GM12878 (cell line): ENCODE measurements at regions not wholly inside any gene's neighbourhood (a gene's known extent, or its start where the extent isn't known, plus 50 kb on each side); places are given as distances from the start of the nearest gene placed in this dataset.

Source experiments
- ATAC-seq: fragments of 200-7000 bp; cut with Tn5 transposase; 3 replicates; pipeline ENCODE4 v1.9.1; 2020; ENCODE audit warnings: mild to moderate bottlenecking, moderate library complexity
- BruUV-seq: library from RNA; stranded (reverse); fragments of 400-500 nt; replicated peaks from 2 replicates; lab custom pipeline; 2021; lab: Mats Ljungman, UMichigan
- CTCF ChIA-PET: fragments of 300-600 bp; sonication (Branson Sonifier 250); formaldehyde crosslinking; extraction: SDS; loops from one replicate; lab custom pipeline; 2021; ENCODE audit warnings: inconsistent platforms; lab: Yijun Ruan, JAX
- POLR2A ChIA-PET: fragments of 350-600 bp; formaldehyde crosslinking; extraction: SDS; loops from one replicate; lab custom pipeline; 2021; ENCODE audit warnings: inconsistent platforms; lab: Charles Lee
- RAD21 ChIA-PET: fragments of 300-600 bp; sonication (Branson Sonifier 250); formaldehyde crosslinking; loops from one replicate; lab custom pipeline; 2023; ENCODE audit warnings: antibody characterized with exemption; ENCODE audit not compliant: unreplicated experiment; lab: Charles Lee
- SMC1A ChIA-PET: fragments of 300-600 bp; sonication (Branson Sonifier 250); formaldehyde crosslinking; loops from one replicate; lab custom pipeline; 2023; ENCODE audit not compliant: unreplicated experiment, uncharacterized antibody; lab: Charles Lee
- DNase-seq: peaks from one replicate; pipeline ENCODE4 v3.0.0-alpha.2; 2011; ENCODE audit warnings: low read depth, low spot score
- FAIRE-seq: peaks from 3 replicates; lab custom pipeline; 2011; peaks lifted over from hg19 to GRCh38; lab: Jason Lieb, UNC
- H2AFZ ChIP-seq: 2 replicates; pipeline ENCODE4 v1.6.0; 2011; ENCODE audit warnings: low read depth, low read length, control low read depth; ENCODE audit not compliant: control insufficient read depth
- H3K27ac ChIP-seq: 2 replicates; pipeline ENCODE4 v1.5.1; 2011; ENCODE audit warnings: control low read depth; ENCODE audit not compliant: control insufficient read depth, insufficient read depth
- H3K27me3 ChIP-seq, 2 experiments: replicated peaks in 1 of 2; 2 replicates each; pipeline versions ENCODE4 v1.6.0 to v1.6.1; 2011; ENCODE audit warnings: low read length in 1 of 2; ENCODE audit not compliant: control insufficient read depth in 2 of 2, insufficient read depth in 2 of 2
- H3K36me3 ChIP-seq, 2 experiments: 2 replicates each; pipeline ENCODE4 v1.5.1; 2011; ENCODE audit warnings: low read length in 1 of 2; ENCODE audit not compliant: control insufficient read depth in 2 of 2, insufficient read depth in 2 of 2
- H3K4me1 ChIP-seq: 2 replicates; pipeline ENCODE4 v1.6.1; 2011; ENCODE audit warnings: mild to moderate bottlenecking, low read length, moderate library complexity, mixed read lengths; ENCODE audit not compliant: control insufficient read depth, insufficient read depth
- H3K4me2 ChIP-seq: 2 replicates; pipeline ENCODE4 v1.6.0; 2011; ENCODE audit warnings: control low read depth; ENCODE audit not compliant: control insufficient read depth, insufficient read depth
- H3K4me3 ChIP-seq: fragments of 200-600 bp; sonication (generic); 2 replicates; pipeline ENCODE4 v1.5.1; 2016
- H3K79me2 ChIP-seq: 2 replicates; pipeline ENCODE4 v1.6.0; 2011; ENCODE audit warnings: low read length; ENCODE audit not compliant: control insufficient read depth, insufficient read depth
- H3K9ac ChIP-seq: 2 replicates; pipeline ENCODE4 v1.8.0; 2011; ENCODE audit warnings: low read length, control low read depth, mixed read lengths; ENCODE audit not compliant: control insufficient read depth, insufficient read depth
- H3K9me3 ChIP-seq: replicated peaks from 3 replicates; pipeline ENCODE4 v1.5.1; 2011; ENCODE audit warnings: mild to moderate bottlenecking, low read length; ENCODE audit not compliant: control insufficient read depth, insufficient read depth
- H4K20me1 ChIP-seq: 2 replicates; pipeline ENCODE4 v1.6.0; 2011; ENCODE audit not compliant: control insufficient read depth, insufficient read depth
- CEBPB ChIP-seq, 2 experiments: fragments of 150-350 bp in 1 of 2; IDR thresholded peaks; 2 replicates each; pipeline ENCODE4 v1.6.1; 2012 to 2014; ENCODE audit warnings: low read depth in 2 of 2, low read length in 2 of 2, borderline replicate concordance in 1 of 2, inconsistent platforms in 1 of 2
- SUZ12 ChIP-seq: fragments of 200-600 bp; sonication (generic); IDR thresholded peaks from one replicate; pipeline ENCODE4 v1.6.1; 2018; ENCODE audit warnings: antibody characterized with exemption, mild to moderate bottlenecking; ENCODE audit not compliant: unreplicated experiment
- TCF12 ChIP-seq: IDR thresholded peaks from 2 replicates; pipeline ENCODE4 v1.6.1; 2011; ENCODE audit warnings: low read depth, mild to moderate bottlenecking, low read length
- YY1 ChIP-seq: IDR thresholded peaks from 2 replicates; pipeline ENCODE4 v1.6.1; 2011; ENCODE audit warnings: low read depth, mild to moderate bottlenecking, low read length
- WGBS: methylation state at CpG from one replicate; pipeline ENCODE4 v1.1.6; 2016; ENCODE audit warnings: low lambda C conversion rate; ENCODE audit not compliant: insufficient replicate concordance, insufficient coverage; ENCODE audit errors: missing lambda C conversion rate; 5-methylcytosine and 5-hydroxymethylcytosine counted together
- in situ Hi-C: fragments of 300-500 bp; cut with MboI; formaldehyde crosslinking; loops from 9 replicates; pipeline ENCODE4 v1.14.3; 2018; ENCODE audit warnings: mixed read lengths
- intact Hi-C: fragments of 100-400 bp; cut with micrococcal nuclease; formaldehyde crosslinking; loops from one replicate; pipeline ENCODE4 v1.14.2; 2022; ENCODE audit not compliant: unreplicated experiment
- TF ChIP-seq, protein P1 (sequence below): fragments of 450-650 bp; IDR thresholded peaks from 2 replicates; pipeline ENCODE4 v1.6.1; 2017; ENCODE audit warnings: antibody characterized with exemption, mild to moderate bottlenecking, moderate library complexity
- TF ChIP-seq, protein P2 (sequence below): fragments of 450-650 bp; IDR thresholded peaks from 2 replicates; pipeline ENCODE4 v1.6.1; 2017; ENCODE audit warnings: borderline replicate concordance
- TF ChIP-seq, protein P3 (sequence below): fragments of 450-650 bp; formaldehyde crosslinking; IDR thresholded peaks from 2 replicates; pipeline ENCODE4 v1.4.0; 2020; ENCODE audit warnings: mild to moderate bottlenecking, moderate library complexity

GRCh38 chr3:71896751-71897150, 111.8 kb upstream of the PROK2 start (continued):
- TF ChIP-seq, protein P1, sequence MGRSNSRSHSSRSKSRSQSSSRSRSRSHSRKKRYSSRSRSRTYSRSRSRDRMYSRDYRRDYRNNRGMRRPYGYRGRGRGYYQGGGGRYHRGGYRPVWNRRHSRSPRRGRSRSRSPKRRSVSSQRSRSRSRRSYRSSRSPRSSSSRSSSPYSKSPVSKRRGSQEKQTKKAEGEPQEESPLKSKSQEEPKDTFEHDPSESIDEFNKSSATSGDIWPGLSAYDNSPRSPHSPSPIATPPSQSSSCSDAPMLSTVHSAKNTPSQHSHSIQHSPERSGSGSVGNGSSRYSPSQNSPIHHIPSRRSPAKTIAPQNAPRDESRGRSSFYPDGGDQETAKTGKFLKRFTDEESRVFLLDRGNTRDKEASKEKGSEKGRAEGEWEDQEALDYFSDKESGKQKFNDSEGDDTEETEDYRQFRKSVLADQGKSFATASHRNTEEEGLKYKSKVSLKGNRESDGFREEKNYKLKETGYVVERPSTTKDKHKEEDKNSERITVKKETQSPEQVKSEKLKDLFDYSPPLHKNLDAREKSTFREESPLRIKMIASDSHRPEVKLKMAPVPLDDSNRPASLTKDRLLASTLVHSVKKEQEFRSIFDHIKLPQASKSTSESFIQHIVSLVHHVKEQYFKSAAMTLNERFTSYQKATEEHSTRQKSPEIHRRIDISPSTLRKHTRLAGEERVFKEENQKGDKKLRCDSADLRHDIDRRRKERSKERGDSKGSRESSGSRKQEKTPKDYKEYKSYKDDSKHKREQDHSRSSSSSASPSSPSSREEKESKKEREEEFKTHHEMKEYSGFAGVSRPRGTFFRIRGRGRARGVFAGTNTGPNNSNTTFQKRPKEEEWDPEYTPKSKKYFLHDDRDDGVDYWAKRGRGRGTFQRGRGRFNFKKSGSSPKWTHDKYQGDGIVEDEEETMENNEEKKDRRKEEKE, result no peak
- no peak for TF ChIP-seq SUZ12
- no peak for TF ChIP-seq TCF12
- TF ChIP-seq CEBPB (IDR thresholded peaks at IDR 0.05; ENCODE audit: borderline replicate concordance in 1 of 2, low read depth in 2 of 2, low read length in 2 of 2), result no peak
- TF ChIP-seq, protein P2, sequence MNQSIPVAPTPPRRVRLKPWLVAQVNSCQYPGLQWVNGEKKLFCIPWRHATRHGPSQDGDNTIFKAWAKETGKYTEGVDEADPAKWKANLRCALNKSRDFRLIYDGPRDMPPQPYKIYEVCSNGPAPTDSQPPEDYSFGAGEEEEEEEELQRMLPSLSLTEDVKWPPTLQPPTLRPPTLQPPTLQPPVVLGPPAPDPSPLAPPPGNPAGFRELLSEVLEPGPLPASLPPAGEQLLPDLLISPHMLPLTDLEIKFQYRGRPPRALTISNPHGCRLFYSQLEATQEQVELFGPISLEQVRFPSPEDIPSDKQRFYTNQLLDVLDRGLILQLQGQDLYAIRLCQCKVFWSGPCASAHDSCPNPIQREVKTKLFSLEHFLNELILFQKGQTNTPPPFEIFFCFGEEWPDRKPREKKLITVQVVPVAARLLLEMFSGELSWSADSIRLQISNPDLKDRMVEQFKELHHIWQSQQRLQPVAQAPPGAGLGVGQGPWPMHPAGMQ, result no peak
- TF ChIP-seq, all 136 proteins: peak for 0

DNA sequence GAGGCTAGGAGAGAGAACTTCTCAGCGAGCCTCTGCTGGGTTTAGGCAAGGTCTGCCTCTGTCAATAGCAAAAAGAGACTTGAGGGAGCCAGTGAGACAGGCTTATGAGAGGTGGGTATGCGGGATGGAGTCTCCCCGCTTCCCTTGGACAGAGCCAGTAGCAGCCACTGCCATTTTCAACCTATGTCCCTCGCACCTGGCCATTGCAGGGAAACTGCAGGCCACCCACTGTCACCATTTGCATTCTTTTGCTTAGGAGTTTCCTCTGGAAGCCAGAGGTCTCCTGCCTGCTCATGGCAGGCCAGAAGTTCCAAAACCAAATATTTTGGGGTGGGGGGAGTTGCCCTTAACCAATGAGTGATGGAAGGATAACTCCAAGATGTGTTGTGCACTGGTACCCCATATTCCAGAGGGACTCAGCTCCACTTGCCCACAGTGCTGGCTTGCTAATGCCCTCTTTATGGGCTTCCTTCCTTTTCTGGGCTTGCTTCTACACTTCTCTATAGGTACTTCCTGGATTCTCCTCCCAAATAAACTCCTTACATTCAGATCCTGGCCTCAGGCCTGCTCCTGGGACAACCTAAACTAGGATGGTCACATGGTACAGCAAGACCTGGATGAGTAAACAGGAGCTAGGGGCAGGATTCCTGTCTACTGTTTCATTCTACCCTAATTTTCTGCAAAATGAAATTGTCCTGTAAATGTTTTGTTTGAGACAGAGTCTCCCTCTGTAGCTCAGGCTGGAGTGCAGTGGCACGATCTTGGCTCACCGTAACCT, 108.9 kb upstream of the PROK2 start:
- ATAC-seq (no peak), DNase-seq (no peak), FAIRE-seq (no peak)
- Histone ChIP-seq H3K9ac (no peak overlapping the region), H3K27me3 (no peaks in the 10 kb centered on the region), H3K4me2 (no peak overlapping the region), H3K36me3 (no peaks in the 10 kb centered on the region), H3K79me2 (no peaks in the 10 kb centered on the region), H3K27ac (no peak overlapping the region), H2AFZ (no peak overlapping the region), H3K4me1 (no peaks in the 10 kb centered on the region), H3K4me3 (no peak overlapping the region), H3K9me3 (no peaks in the 10 kb centered on the region; the same call in 2 of the 3 replicates), H4K20me1 (no peaks in the 10 kb centered on the region)
- intact Hi-C loops (no loop called here), in situ Hi-C loops (no loop called here)
- RAD21 ChIA-PET, result no interaction called here
- POLR2A ChIA-PET, result no interaction called here
- SMC1A ChIA-PET, result no interaction called here
- no TSS peak for BruUV-seq
- 46% methylated on average over 6 of the region's 6 CpGs for WGBS
- CTCF ChIA-PET, result interaction anchor here (1.6 kb wide), 1 partner anchor 18 kb away, joined by 4 read pairs; no protein-coding TSS in a partner anchor
- TF ChIP-seq, protein P3, sequence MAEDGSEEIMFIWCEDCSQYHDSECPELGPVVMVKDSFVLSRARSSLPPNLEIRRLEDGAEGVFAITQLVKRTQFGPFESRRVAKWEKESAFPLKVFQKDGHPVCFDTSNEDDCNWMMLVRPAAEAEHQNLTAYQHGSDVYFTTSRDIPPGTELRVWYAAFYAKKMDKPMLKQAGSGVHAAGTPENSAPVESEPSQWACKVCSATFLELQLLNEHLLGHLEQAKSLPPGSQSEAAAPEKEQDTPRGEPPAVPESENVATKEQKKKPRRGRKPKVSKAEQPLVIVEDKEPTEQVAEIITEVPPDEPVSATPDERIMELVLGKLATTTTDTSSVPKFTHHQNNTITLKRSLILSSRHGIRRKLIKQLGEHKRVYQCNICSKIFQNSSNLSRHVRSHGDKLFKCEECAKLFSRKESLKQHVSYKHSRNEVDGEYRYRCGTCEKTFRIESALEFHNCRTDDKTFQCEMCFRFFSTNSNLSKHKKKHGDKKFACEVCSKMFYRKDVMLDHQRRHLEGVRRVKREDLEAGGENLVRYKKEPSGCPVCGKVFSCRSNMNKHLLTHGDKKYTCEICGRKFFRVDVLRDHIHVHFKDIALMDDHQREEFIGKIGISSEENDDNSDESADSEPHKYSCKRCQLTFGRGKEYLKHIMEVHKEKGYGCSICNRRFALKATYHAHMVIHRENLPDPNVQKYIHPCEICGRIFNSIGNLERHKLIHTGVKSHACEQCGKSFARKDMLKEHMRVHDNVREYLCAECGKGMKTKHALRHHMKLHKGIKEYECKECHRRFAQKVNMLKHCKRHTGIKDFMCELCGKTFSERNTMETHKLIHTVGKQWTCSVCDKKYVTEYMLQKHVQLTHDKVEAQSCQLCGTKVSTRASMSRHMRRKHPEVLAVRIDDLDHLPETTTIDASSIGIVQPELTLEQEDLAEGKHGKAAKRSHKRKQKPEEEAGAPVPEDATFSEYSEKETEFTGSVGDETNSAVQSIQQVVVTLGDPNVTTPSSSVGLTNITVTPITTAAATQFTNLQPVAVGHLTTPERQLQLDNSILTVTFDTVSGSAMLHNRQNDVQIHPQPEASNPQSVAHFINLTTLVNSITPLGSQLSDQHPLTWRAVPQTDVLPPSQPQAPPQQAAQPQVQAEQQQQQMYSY (CRISPR knock-in tag), result no peak
- no peak for TF ChIP-seq YY1
